Neural cell (in vitro differentiated cells): ENCODE measurements at regions not wholly inside any gene's neighbourhood (a gene's known extent, or its start where the extent isn't known, plus 50 kb on each side); places are given as distances from the start of the nearest gene placed in this dataset.

ENCODE experiments used
- EP300 ChIP-seq: fragments of 450-650 bp; conservative IDR thresholded peaks from 2 replicates; pipeline ENCODE4 v1.6.1; 2014; ENCODE audit warnings: antibody characterized with exemption, mild to moderate bottlenecking, moderate library complexity; ENCODE audit not compliant: poor library complexity, severe bottlenecking
- EZH2 ChIP-seq: fragments of 200-600, 300-800 bp; shearing (Covaris generic), sonication (generic); IDR thresholded peaks from 2 replicates; pipeline ENCODE4 v1.6.1; 2014; ENCODE audit warnings: antibody characterized with exemption, low read length, borderline replicate concordance, mild to moderate bottlenecking; ENCODE audit not compliant: insufficient read depth, poor library complexity, severe bottlenecking
- POLR2AphosphoS5 ChIP-seq: IDR thresholded peaks from 2 replicates; pipeline ENCODE4 v1.6.1; 2012
- REST ChIP-seq: IDR thresholded peaks from 2 replicates; pipeline ENCODE4 v1.6.1; 2012; ENCODE audit warnings: borderline replicate concordance
- TF ChIP-seq, protein P1 (sequence below): fragments of 450-650 bp; IDR thresholded peaks from 2 replicates; pipeline ENCODE4 v1.5.1; 2014; ENCODE audit warnings: antibody characterized with exemption, mild to moderate bottlenecking, moderate library complexity; ENCODE audit not compliant: poor library complexity, severe bottlenecking

DNA sequence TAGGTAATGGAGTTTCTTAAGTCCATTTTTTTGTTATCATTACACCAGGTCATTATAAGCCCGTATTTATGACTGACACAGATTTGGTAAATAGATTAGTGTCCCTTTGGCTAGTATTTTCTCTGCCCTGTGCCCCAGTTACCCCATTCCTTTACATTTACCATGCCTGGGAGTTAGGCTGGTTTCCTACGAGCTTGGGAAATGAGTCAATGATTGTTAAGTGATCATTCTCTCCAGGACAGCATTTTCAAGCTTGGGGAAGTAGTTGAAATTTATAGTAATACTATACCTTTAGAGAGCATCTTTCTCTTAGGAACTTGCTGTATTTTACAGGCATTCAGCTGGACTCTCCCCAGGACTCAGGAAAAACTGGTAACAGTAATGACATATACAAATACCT is 573.1 kb downstream of the TLE4 start:
- TF ChIP-seq, protein P1, sequence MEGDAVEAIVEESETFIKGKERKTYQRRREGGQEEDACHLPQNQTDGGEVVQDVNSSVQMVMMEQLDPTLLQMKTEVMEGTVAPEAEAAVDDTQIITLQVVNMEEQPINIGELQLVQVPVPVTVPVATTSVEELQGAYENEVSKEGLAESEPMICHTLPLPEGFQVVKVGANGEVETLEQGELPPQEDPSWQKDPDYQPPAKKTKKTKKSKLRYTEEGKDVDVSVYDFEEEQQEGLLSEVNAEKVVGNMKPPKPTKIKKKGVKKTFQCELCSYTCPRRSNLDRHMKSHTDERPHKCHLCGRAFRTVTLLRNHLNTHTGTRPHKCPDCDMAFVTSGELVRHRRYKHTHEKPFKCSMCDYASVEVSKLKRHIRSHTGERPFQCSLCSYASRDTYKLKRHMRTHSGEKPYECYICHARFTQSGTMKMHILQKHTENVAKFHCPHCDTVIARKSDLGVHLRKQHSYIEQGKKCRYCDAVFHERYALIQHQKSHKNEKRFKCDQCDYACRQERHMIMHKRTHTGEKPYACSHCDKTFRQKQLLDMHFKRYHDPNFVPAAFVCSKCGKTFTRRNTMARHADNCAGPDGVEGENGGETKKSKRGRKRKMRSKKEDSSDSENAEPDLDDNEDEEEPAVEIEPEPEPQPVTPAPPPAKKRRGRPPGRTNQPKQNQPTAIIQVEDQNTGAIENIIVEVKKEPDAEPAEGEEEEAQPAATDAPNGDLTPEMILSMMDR: no peak
- TF ChIP-seq EZH2: no peak
- TF ChIP-seq EP300: no peak
- TF ChIP-seq REST: no peak
- TF ChIP-seq POLR2AphosphoS5: no peak
